WTC11 (cell line): ENCODE measurements at regions not wholly inside any gene's neighbourhood (a gene's known extent, or its start where the extent isn't known, plus 50 kb on each side); places are given as distances from the start of the nearest gene placed in this dataset.

Source experiments
- ATAC-seq: fragments of 200-7000 bp; cut with Tn5 transposase; 2 replicates; pipeline ENCODE4 v1.10.0; 2021; ENCODE audit warnings: mild to moderate bottlenecking, moderate library complexity
- CTCF ChIA-PET: fragments of 300-600 bp; sonication (Branson Sonifier 250); formaldehyde crosslinking; loops from one replicate; lab custom pipeline; 2021; ENCODE audit warnings: antibody characterized with exemption; lab: Charles Lee
- POLR2A ChIA-PET: fragments of 350-600 bp; sonication (Branson Sonifier 250); formaldehyde crosslinking; loops from one replicate; lab custom pipeline; 2021; ENCODE audit warnings: antibody characterized with exemption; lab: Charles Lee
- DNase-seq: peaks from one replicate; pipeline ENCODE4 v3.0.0; 2021; ENCODE audit warnings: low spot score
- H3K27ac Mint-ChIP-seq: 2 replicates; pipeline ENCODE4 v1.8.0; 2021; ENCODE audit warnings: mixed read lengths
- H3K27me3 Mint-ChIP-seq: 2 replicates; pipeline ENCODE4 v1.8.0; 2021; ENCODE audit warnings: low read depth, mild to moderate bottlenecking, moderate library complexity, mixed read lengths
- H3K36me3 Mint-ChIP-seq: 2 replicates; pipeline ENCODE4 v1.8.0; 2021; ENCODE audit warnings: mixed read lengths
- H3K4me1 Mint-ChIP-seq: 2 replicates; pipeline ENCODE4 v1.8.0; 2022; ENCODE audit warnings: mixed read lengths
- H3K4me3 Mint-ChIP-seq: 2 replicates; pipeline ENCODE4 v1.8.0; 2021; ENCODE audit warnings: mild to moderate bottlenecking, moderate library complexity, mixed read lengths
- H3K9me3 Mint-ChIP-seq: 2 replicates; pipeline ENCODE4 v1.8.0; 2021; ENCODE audit warnings: mixed read lengths
- AFF4 ChIP-seq: sonication (generic); formaldehyde crosslinking; IDR thresholded peaks from 2 replicates; pipeline ENCODE4 v1.8.1; 2023; ENCODE audit warnings: mild to moderate bottlenecking, missing genetic modification reagents, borderline replicate concordance
- ATF2 ChIP-seq: sonication (generic); formaldehyde crosslinking; IDR thresholded peaks from 2 replicates; pipeline ENCODE4 v1.8.1; 2022; ENCODE audit warnings: low read depth, missing genetic modification reagents, borderline replicate concordance
- ATF6 ChIP-seq: sonication (generic); formaldehyde crosslinking; IDR thresholded peaks from 2 replicates; pipeline ENCODE4 v1.8.1; 2023; ENCODE audit warnings: mild to moderate bottlenecking, missing genetic modification reagents
- E2F1 ChIP-seq: sonication (generic); formaldehyde crosslinking; IDR thresholded peaks from 2 replicates; pipeline ENCODE4 v1.8.0; 2022; ENCODE audit warnings: mild to moderate bottlenecking, missing genetic modification reagents
- E2F4 ChIP-seq: sonication (generic); formaldehyde crosslinking; IDR thresholded peaks from 2 replicates; pipeline ENCODE4 v1.8.1; 2022; ENCODE audit warnings: low read depth, mild to moderate bottlenecking, moderate library complexity, missing genetic modification reagents, borderline replicate concordance
- ESRRA ChIP-seq: sonication (generic); formaldehyde crosslinking; IDR thresholded peaks from 2 replicates; pipeline ENCODE4 v1.8.1; 2022; ENCODE audit warnings: mild to moderate bottlenecking, missing genetic modification reagents, borderline replicate concordance
- FOXK1 ChIP-seq: sonication (generic); formaldehyde crosslinking; IDR thresholded peaks from 2 replicates; pipeline ENCODE4 v1.8.0; 2022; ENCODE audit warnings: mild to moderate bottlenecking, moderate library complexity, missing genetic modification reagents
- HMGXB4 ChIP-seq: sonication (generic); formaldehyde crosslinking; IDR thresholded peaks from 2 replicates; pipeline ENCODE4 v1.8.1; 2023; ENCODE audit warnings: mild to moderate bottlenecking, moderate library complexity, missing genetic modification reagents
- JUN ChIP-seq: sonication (generic); formaldehyde crosslinking; IDR thresholded peaks from 2 replicates; pipeline ENCODE4 v1.8.0; 2023; ENCODE audit warnings: mild to moderate bottlenecking, missing genetic modification reagents
- KAT7 ChIP-seq: sonication (generic); formaldehyde crosslinking; IDR thresholded peaks from 2 replicates; pipeline ENCODE4 v1.8.1; 2023; ENCODE audit warnings: missing genetic modification reagents, mild to moderate bottlenecking, borderline replicate concordance
- MXD4 ChIP-seq: fragments of 250-450 bp; sonication (Bioruptor Pico); IDR thresholded peaks from 2 replicates; pipeline ENCODE4 v1.8.0; 2021; ENCODE audit warnings: mild to moderate bottlenecking, moderate library complexity, borderline replicate concordance
- NR3C1 ChIP-seq: sonication (generic); formaldehyde crosslinking; conservative IDR thresholded peaks from 2 replicates; pipeline ENCODE4 v1.8.1; 2023; ENCODE audit warnings: low read depth, mild to moderate bottlenecking, missing genetic modification reagents
- RORB ChIP-seq: fragments of 250-450 bp; sonication (Bioruptor Pico); IDR thresholded peaks from 2 replicates; pipeline ENCODE4 v1.9.0; 2021; ENCODE audit warnings: mild to moderate bottlenecking
- TEAD1 ChIP-seq: sonication (generic); formaldehyde crosslinking; IDR thresholded peaks from 2 replicates; pipeline ENCODE4 v1.8.0; 2022; ENCODE audit warnings: mild to moderate bottlenecking, missing genetic modification reagents
- ZMAT4 ChIP-seq: fragments of 250-450 bp; sonication (Bioruptor Pico); IDR thresholded peaks from 2 replicates; pipeline ENCODE4 v1.9.0; 2021; ENCODE audit warnings: mild to moderate bottlenecking
- ZNF281 ChIP-seq: sonication (generic); formaldehyde crosslinking; IDR thresholded peaks from 2 replicates; pipeline ENCODE4 v1.8.0; 2023; ENCODE audit warnings: mild to moderate bottlenecking, missing genetic modification reagents
- ZNF425 ChIP-seq: fragments of 250-450 bp; sonication (Bioruptor Pico); conservative IDR thresholded peaks from 2 replicates; pipeline ENCODE4 v1.9.0; 2021; ENCODE audit warnings: mild to moderate bottlenecking

- TF ChIP-seq HMGXB4, result no peak
- no peak for TF ChIP-seq ZNF425 (CRISPR knock-in tag)
- TF ChIP-seq ZNF281, result no peak
- TF ChIP-seq JUN, result no peak
- TF ChIP-seq FOXK1 (CRISPR knock-in tag), result no peak
- TF ChIP-seq, all 79 proteins: peak for 0
Observed at GRCh38 chr20:20955892-20956291, 150.3 kb downstream of the LINC00237 start (continued).

GRCh38 chr20:20953738-20954618, 152.2 kb downstream of the LINC00237 start:
- TF ChIP-seq E2F4 (CRISPR knock-in tag) (no peak), ATF6 (CRISPR knock-in tag) (no peak), NR3C1 (CRISPR knock-in tag) (no peak), TEAD1 (CRISPR knock-in tag) (no peak), ESRRA (CRISPR knock-in tag) (no peak), MXD4 (no peak), E2F1 (CRISPR knock-in tag) (no peak), AFF4 (CRISPR knock-in tag) (no peak), ZMAT4 (no peak), KAT7 (CRISPR knock-in tag) (no peak), ATF2 (CRISPR knock-in tag) (no peak), RORB (CRISPR knock-in tag) (no peak)
- ChIA-PET CTCF (interaction anchor here (0.7 to 1.6 kb wide), 5 partner anchors 13 to 133 kb away, joined by 3 to 8 read pairs (median 5); no protein-coding TSS in a partner anchor), POLR2A (no interaction called here)
- Mint-ChIP-seq H3K4me3 (no peak overlapping the region), H3K4me1 (no peaks in the 10 kb centered on the region), H3K27ac (no peak overlapping the region), H3K27me3 (no peaks in the 10 kb centered on the region; the same call in 1 of the 2 replicates), H3K36me3 (no peaks in the 10 kb centered on the region), H3K9me3 (no peaks in the 10 kb centered on the region)
- no peak for ATAC-seq
- DNase-seq, result no peak
